Islet of Langerhans (tissue), 1 donor: ENCODE measurements at regions not wholly inside any gene's neighbourhood (a gene's known extent, or its start where the extent isn't known, plus 50 kb on each side); places are given as distances from the start of the nearest gene placed in this dataset.

Source experiments
- FAIRE-seq: peaks from one replicate; lab custom pipeline; 2011; peaks lifted over from hg19 to GRCh38; lab: Jason Lieb, UNC

- FAIRE-seq, result no peak
Measured at GRCh38 chr3:43894176-43895049, 203.7 kb downstream of the ABHD5 start.

GRCh38 chr3:43895573-43895972 is 204.8 kb downstream of the ABHD5 start:
- no peak for FAIRE-seq

- no peak for FAIRE-seq
Measured at GRCh38 chr3:43902415-43902814, 211.7 kb downstream of the ABHD5 start.

GRCh38 chr3:43905157-43905556 is 214.4 kb downstream of the ABHD5 start:
- FAIRE-seq, result no peak

- FAIRE-seq, result no peak
Measured at GRCh38 chr3:43906849-43907507, 216.2 kb downstream of the ABHD5 start.

GRCh38 chr3:43907508-43907858 is 216.7 kb downstream of the ABHD5 start:
- FAIRE-seq, result no peak

- no peak for FAIRE-seq
Measured at GRCh38 chr3:43908456-43908855, 217.7 kb downstream of the ABHD5 start.

GRCh38 chr3:43909149-43909548 is 218.4 kb downstream of the ABHD5 start:
- FAIRE-seq, result no peak

- no peak for FAIRE-seq
Measured at GRCh38 chr3:43910750-43911149, 220.0 kb downstream of the ABHD5 start.

GRCh38 chr3:43913036-43913948 is 222.6 kb downstream of the ABHD5 start:
- FAIRE-seq, result no peak

- FAIRE-seq, result no peak
Measured at GRCh38 chr3:43914269-43914668, 223.5 kb downstream of the ABHD5 start.

GRCh38 chr3:43915546-43915945 is 224.8 kb downstream of the ABHD5 start:
- FAIRE-seq, result no peak

GRCh38 chr3:43917361-43917760 is 226.6 kb downstream of the ABHD5 start:
- no peak for FAIRE-seq

GRCh38 chr3:43919029-43919428 is 228.3 kb downstream of the ABHD5 start:
- no peak for FAIRE-seq

GRCh38 chr3:43921056-43921648 is 230.4 kb downstream of the ABHD5 start:
- FAIRE-seq, result no peak

GRCh38 chr3:43922374-43922773 is 231.6 kb downstream of the ABHD5 start:
- FAIRE-seq, result no peak

GRCh38 chr3:43923104-43923882 is 232.6 kb downstream of the ABHD5 start:
- FAIRE-seq, result no peak

- FAIRE-seq, result no peak
Measured at GRCh38 chr3:43926055-43926454, 235.3 kb downstream of the ABHD5 start.

- no peak for FAIRE-seq
Measured at GRCh38 chr3:43932921-43933320, 242.2 kb downstream of the ABHD5 start.

GRCh38 chr3:43948013-43948412 is 257.3 kb downstream of the ABHD5 start:
- no peak for FAIRE-seq

- FAIRE-seq, result no peak
Measured at GRCh38 chr3:43949594-43949993, 258.9 kb downstream of the ABHD5 start.

- no peak for FAIRE-seq
Measured at GRCh38 chr3:43950775-43951174, 260.0 kb downstream of the ABHD5 start.
